H1 (cell line): ENCODE measurements at regions not wholly inside any gene's neighbourhood (a gene's known extent, or its start where the extent isn't known, plus 50 kb on each side); places are given as distances from the start of the nearest gene placed in this dataset.

ENCODE experiments used
- CTCF ChIA-PET: fragments of 300-600 bp; sonication (Branson Sonifier 250); formaldehyde crosslinking; loops from one replicate; lab custom pipeline; 2021; ENCODE audit not compliant: partially characterized antibody; lab: Charles Lee
- POLR2A ChIA-PET: fragments of 300-600 bp; sonication (Branson Sonifier 250); formaldehyde crosslinking; loops from one replicate; lab custom pipeline; 2021; ENCODE audit warnings: inconsistent platforms; ENCODE audit not compliant: partially characterized antibody; lab: Charles Lee
- DNase-seq, 2 experiments: peaks; one replicate each; pipeline versions ENCODE4 v3.0.0 to v3.0.0-alpha.2; 2010 to 2022; ENCODE audit warnings: low spot score in 2 of 2, low read depth in 1 of 2, mixed read lengths in 1 of 2
- FAIRE-seq: peaks from 2 replicates; lab custom pipeline; 2011; peaks lifted over from hg19 to GRCh38; lab: Jason Lieb, UNC
- H2AFZ ChIP-seq: 2 replicates; pipeline ENCODE4 v1.8.1; 2012; ENCODE audit warnings: low read length, inconsistent platforms
- H2AK5ac ChIP-seq: 2 replicates; pipeline ENCODE4 v1.6.1; 2013; ENCODE audit warnings: low read depth, low read length
- H2BK120ac ChIP-seq: replicated peaks from 2 replicates; pipeline ENCODE3; 2013; ENCODE audit warnings: low read depth, low read length, inconsistent platforms
- H2BK12ac ChIP-seq: 2 replicates; pipeline ENCODE4 v1.6.1; 2013; ENCODE audit warnings: low read depth, low read length
- H2BK15ac ChIP-seq: 2 replicates; pipeline ENCODE4 v1.6.1; 2013; ENCODE audit warnings: low read length
- H2BK20ac ChIP-seq: 2 replicates; pipeline ENCODE4 v1.6.1; 2013; ENCODE audit warnings: low read length
- H2BK5ac ChIP-seq: 2 replicates; pipeline ENCODE4 v1.6.1; 2013; ENCODE audit warnings: low read depth, low read length
- H3K14ac ChIP-seq: 2 replicates; pipeline ENCODE4 v1.6.1; 2013; ENCODE audit warnings: inconsistent platforms; ENCODE audit not compliant: insufficient read length
- H3K18ac ChIP-seq: 2 replicates; pipeline ENCODE4 v1.6.1; 2013; ENCODE audit warnings: low read length; ENCODE audit errors: extremely low read depth
- H3K23ac ChIP-seq: 2 replicates; pipeline ENCODE4 v1.6.1; 2013; ENCODE audit warnings: inconsistent platforms; ENCODE audit not compliant: insufficient read length
- H3K23me2 ChIP-seq: 2 replicates; pipeline ENCODE4 v1.6.1; 2013; ENCODE audit warnings: low read depth, low read length
- H3K27ac ChIP-seq: 2 replicates; pipeline ENCODE4 v1.6.1; 2011; ENCODE audit warnings: low read depth, low read length, inconsistent platforms
- H3K27me3 ChIP-seq, 4 experiments: replicated peaks in 1 of 4; 1 replicate in 1 of 4; 2 replicates in 3 of 4; pipeline versions ENCODE4 v1.6.1 to v1.8.1; 2011 to 2013; ENCODE audit warnings: low read length in 3 of 4, mild to moderate bottlenecking in 3 of 4, inconsistent platforms in 2 of 4, mixed read lengths in 2 of 4, moderate library complexity in 1 of 4; ENCODE audit not compliant: control insufficient read depth in 3 of 4, insufficient read depth in 3 of 4; ENCODE audit errors: extremely low read depth in 1 of 4
- H3K36me3 ChIP-seq, 4 experiments: 2 replicates each; pipeline versions ENCODE4 v1.6.1 to v1.8.1; 2011 to 2013; ENCODE audit warnings: mild to moderate bottlenecking in 4 of 4, low read length in 3 of 4, moderate library complexity in 2 of 4, control low read depth in 1 of 4, inconsistent platforms in 1 of 4; ENCODE audit not compliant: insufficient read depth in 4 of 4, control insufficient read depth in 2 of 4
- H3K4ac ChIP-seq: replicated peaks from 2 replicates; pipeline ENCODE3; 2013; ENCODE audit warnings: low read length, low read depth, mixed read lengths, inconsistent platforms; ENCODE audit not compliant: insufficient read length
- H3K4me1 ChIP-seq, 4 experiments: replicated peaks in 1 of 4; 1 replicate in 1 of 4; 2 replicates in 3 of 4; pipeline versions ENCODE4 v1.6.1 to v1.8.1; 2011 to 2013; ENCODE audit warnings: low read length in 3 of 4, inconsistent platforms in 2 of 4, mixed read lengths in 1 of 4; ENCODE audit not compliant: insufficient read depth in 4 of 4, control insufficient read depth in 3 of 4
- H3K4me2 ChIP-seq, 2 experiments: 2 replicates each; pipeline versions ENCODE4 v1.6.1 to v1.8.1; 2011 to 2013; ENCODE audit warnings: low read depth in 2 of 2, low read length in 2 of 2, control low read depth in 1 of 2, inconsistent platforms in 1 of 2, mild to moderate bottlenecking in 1 of 2; ENCODE audit not compliant: insufficient read depth in 1 of 2
- H3K4me3 ChIP-seq, 4 experiments: fragments of 200-600, 300-600 bp in 1 of 4; sonication (generic), shearing (Covaris generic), sonication (Bioruptor Twin) in 1 of 4; 2 replicates each; pipeline versions ENCODE4 v1.5.1 to v1.8.1; 2011 to 2016; ENCODE audit warnings: low read length in 4 of 4, low read depth in 3 of 4, control low read depth in 2 of 4, inconsistent platforms in 2 of 4, mild to moderate bottlenecking in 2 of 4, mixed read lengths in 1 of 4, moderate library complexity in 1 of 4; ENCODE audit not compliant: insufficient read depth in 2 of 4; ENCODE audit errors: extremely low read depth in 1 of 4
- H3K56ac ChIP-seq: replicated peaks from 2 replicates; pipeline ENCODE3; 2013; ENCODE audit warnings: low read depth, mild to moderate bottlenecking, mixed read lengths, low read length, inconsistent platforms; ENCODE audit not compliant: insufficient read length
- H3K79me1 ChIP-seq: 2 replicates; pipeline ENCODE4 v1.6.1; 2013; ENCODE audit warnings: low read depth, low read length, control low read depth
- H3K79me2 ChIP-seq, 2 experiments: 2 replicates each; pipeline versions ENCODE4 v1.6.1 to v1.8.1; 2012 to 2013; ENCODE audit warnings: low read length in 2 of 2, mild to moderate bottlenecking in 2 of 2, inconsistent platforms in 1 of 2; ENCODE audit not compliant: insufficient read depth in 2 of 2, control insufficient read depth in 1 of 2
- H3K9ac ChIP-seq, 4 experiments: replicated peaks in 1 of 4; 1 replicate in 1 of 4; 2 replicates in 3 of 4; pipeline versions ENCODE4 v1.6.1 to v1.8.1; 2011 to 2013; ENCODE audit warnings: low read depth in 3 of 4, low read length in 3 of 4, control low read depth in 2 of 4, mild to moderate bottlenecking in 2 of 4, moderate library complexity in 2 of 4, inconsistent platforms in 1 of 4; ENCODE audit errors: extremely low read depth in 1 of 4
- H3K9me3 ChIP-seq, 2 experiments: 2 replicates each; pipeline versions ENCODE4 v1.6.1 to v1.8.1; 2012 to 2013; ENCODE audit warnings: mild to moderate bottlenecking in 2 of 2, moderate library complexity in 2 of 2, control low read depth in 1 of 2, inconsistent platforms in 1 of 2, low read depth in 1 of 2, low read length in 1 of 2, mixed read lengths in 1 of 2; ENCODE audit not compliant: insufficient read depth in 2 of 2
- H4K20me1 ChIP-seq, 2 experiments: replicated peaks in 1 of 2; 2 replicates each; pipeline versions ENCODE3 to v1.8.1; 2011 to 2013; ENCODE audit warnings: inconsistent platforms in 2 of 2, low read length in 2 of 2, mild to moderate bottlenecking in 1 of 2; ENCODE audit not compliant: insufficient read depth in 2 of 2, control insufficient read depth in 1 of 2
- H4K5ac ChIP-seq: 2 replicates; pipeline ENCODE4 v1.6.1; 2013; ENCODE audit warnings: low read length, low read depth, mixed read lengths, inconsistent platforms; ENCODE audit not compliant: insufficient read length
- H4K8ac ChIP-seq: 2 replicates; pipeline ENCODE4 v1.8.0; 2013; ENCODE audit warnings: mild to moderate bottlenecking, moderate library complexity, low read length, inconsistent platforms; ENCODE audit not compliant: insufficient read depth; ENCODE audit errors: extremely low read depth
- H4K91ac ChIP-seq: replicated peaks from 2 replicates; pipeline ENCODE3; 2013; ENCODE audit warnings: low read length, mixed read lengths, inconsistent platforms; ENCODE audit not compliant: insufficient read length
- KDM4A ChIP-seq: IDR thresholded peaks from one replicate; pipeline ENCODE4 v1.7.1; 2012; ENCODE audit warnings: low read depth, mild to moderate bottlenecking, moderate library complexity, low read length, inconsistent platforms; ENCODE audit not compliant: severe bottlenecking
- SP1 ChIP-seq: IDR thresholded peaks from 2 replicates; pipeline ENCODE4 v1.6.1; 2011; ENCODE audit warnings: low read depth, low read length

DNA sequence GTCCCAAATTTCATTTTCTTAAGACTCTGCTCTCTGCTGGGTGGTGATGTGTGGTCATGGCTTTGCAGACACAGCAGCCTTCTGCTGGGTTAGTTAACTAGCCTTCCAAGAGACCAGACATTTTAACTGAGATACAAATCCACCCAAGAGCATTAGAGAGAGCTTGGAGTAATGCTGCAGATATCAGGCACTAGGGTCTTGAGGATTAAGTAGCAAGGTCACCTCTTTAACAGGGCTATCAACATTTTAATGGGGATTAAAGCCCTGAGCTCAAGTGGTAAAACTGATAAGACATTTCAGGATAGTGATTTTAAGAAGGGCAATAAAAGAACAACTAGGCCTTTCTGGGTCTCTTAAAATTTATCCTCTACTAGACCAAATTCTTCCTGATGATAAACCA, 461.2 kb downstream of the MEIS1 start:
- Histone ChIP-seq H3K4me3 (no peak overlapping the region), H2BK120ac (no peak overlapping the region), H4K5ac (no peak overlapping the region), H3K56ac (no peak overlapping the region), H3K9me3 (no peaks in the 10 kb centered on the region), H3K79me2 (no peaks in the 10 kb centered on the region), H2BK12ac (no peak overlapping the region), H3K4me1 (peaks cover 0 to 2% (median 0%) of the 10 kb centered on the region in 4 experiments; a peak in 1 of 7 replicates), H2BK20ac (no peak overlapping the region), H2BK5ac (no peak overlapping the region), H3K36me3 (no peaks in the 10 kb centered on the region), H4K91ac (no peak overlapping the region), H3K27ac (no peak overlapping the region), H3K14ac (no peak overlapping the region), H4K8ac (no peak overlapping the region), H3K4me2 (no peak overlapping the region), H3K18ac (no peak overlapping the region), H4K20me1 (no peaks in the 10 kb centered on the region), H3K9ac (no peak overlapping the region), H2AFZ (no peak overlapping the region), H3K23ac (no peak overlapping the region), H3K27me3 (no peaks in the 10 kb centered on the region), H3K4ac (no peak overlapping the region), H3K23me2 (no peaks in the 10 kb centered on the region), H2AK5ac (no peak overlapping the region), H3K79me1 (no peaks in the 10 kb centered on the region), H2BK15ac (no peak overlapping the region)
- no peak for DNase-seq
- TF ChIP-seq KDM4A (no peak), SP1 (no peak)
- POLR2A ChIA-PET: no interaction called here
- FAIRE-seq: no peak
- CTCF ChIA-PET: interaction anchor here (0.6 kb wide), 1 partner anchor 321 kb away, joined by 3 read pairs; no protein-coding TSS in a partner anchor
